GM23338 (cell line): ENCODE measurements at regions not wholly inside any gene's neighbourhood (a gene's known extent, or its start where the extent isn't known, plus 50 kb on each side); places are given as distances from the start of the nearest gene placed in this dataset.

Source experiments
- ATAC-seq: fragments of 200-7000 bp; cut with Tn5 transposase; 3 replicates; pipeline ENCODE4 v1.9.1; 2020
- DNase-seq: peaks from one replicate; pipeline ENCODE4 v3.0.0-alpha.2; 2015; ENCODE audit warnings: low spot score
- H2AFZ ChIP-seq: fragments of 200-600 bp; sonication (generic); 2 replicates; pipeline ENCODE4 v1.8.0; 2016; ENCODE audit warnings: antibody characterized with exemption, mild to moderate bottlenecking, moderate library complexity
- H3F3A ChIP-seq: fragments of 200-600 bp; sonication (generic); replicated peaks from 2 replicates; pipeline ENCODE4 v1.8.0; 2017; ENCODE audit warnings: antibody characterized with exemption, mixed run types, low read depth
- H3K27ac ChIP-seq: fragments of 200-600 bp; sonication (generic); 2 replicates; pipeline ENCODE4 v1.6.1; 2016; ENCODE audit warnings: low read depth
- H3K27me3 ChIP-seq: fragments of 200-600 bp; sonication (generic); 2 replicates; pipeline ENCODE4 v1.8.0; 2016; ENCODE audit warnings: mild to moderate bottlenecking, mixed run types, moderate library complexity; ENCODE audit not compliant: insufficient read depth
- H3K36me3 ChIP-seq: fragments of 200-600 bp; sonication (generic); 2 replicates; pipeline ENCODE4 v1.8.0; 2016; ENCODE audit warnings: mild to moderate bottlenecking; ENCODE audit not compliant: insufficient read depth
- H3K4me1 ChIP-seq: fragments of 200-600 bp; sonication (generic); 2 replicates; pipeline ENCODE4 v1.8.0; 2016; ENCODE audit warnings: mild to moderate bottlenecking, moderate library complexity; ENCODE audit not compliant: insufficient read depth
- H3K4me2 ChIP-seq: fragments of 200-600 bp; sonication (generic); 2 replicates; pipeline ENCODE4 v1.7.1; 2017; ENCODE audit warnings: mixed run types
- H3K4me3 ChIP-seq: fragments of 200-600 bp; sonication (generic); 2 replicates; pipeline ENCODE4 v1.6.1; 2016; ENCODE audit warnings: mixed run types
- H3K79me2 ChIP-seq: fragments of 200-600 bp; sonication (generic); replicated peaks from 2 replicates; pipeline ENCODE4 v1.8.0; 2017; ENCODE audit warnings: mild to moderate bottlenecking; ENCODE audit not compliant: insufficient read depth
- H3K9me2 ChIP-seq: fragments of 200-600 bp; sonication (generic); 2 replicates; pipeline ENCODE4 v1.8.0; 2017; ENCODE audit not compliant: insufficient read depth
- H4K20me1 ChIP-seq: fragments of 200-600 bp; sonication (generic); replicated peaks from 2 replicates; pipeline ENCODE4 v1.8.0; 2017; ENCODE audit warnings: mild to moderate bottlenecking; ENCODE audit not compliant: insufficient read depth
- H3K27ac Mint-ChIP-seq: 2 replicates; pipeline ENCODE4 v1.8.0; 2020; ENCODE audit warnings: inconsistent platforms, mild to moderate bottlenecking, moderate library complexity, mixed read lengths
- H3K27me3 Mint-ChIP-seq: 3 replicates; pipeline ENCODE4 v1.8.0; 2022; ENCODE audit warnings: low read depth, mild to moderate bottlenecking, moderate library complexity, mixed read lengths, inconsistent platforms; ENCODE audit not compliant: insufficient read depth, poor library complexity
- H3K36me3 Mint-ChIP-seq: 3 replicates; pipeline ENCODE4 v1.8.0; 2021; ENCODE audit warnings: low read depth, mild to moderate bottlenecking, inconsistent platforms, moderate library complexity, mixed read lengths
- H3K4me1 Mint-ChIP-seq: 3 replicates; pipeline ENCODE4 v1.8.0; 2020; ENCODE audit warnings: mild to moderate bottlenecking, inconsistent platforms, mixed read lengths
- H3K4me3 Mint-ChIP-seq: 3 replicates; pipeline ENCODE4 v1.8.0; 2021; ENCODE audit warnings: moderate library complexity, mild to moderate bottlenecking, inconsistent platforms, mixed read lengths
- H3K9me3 Mint-ChIP-seq: 3 replicates; pipeline ENCODE4 v1.8.0; 2020; ENCODE audit warnings: moderate library complexity, mild to moderate bottlenecking, inconsistent platforms, mixed read lengths
- CREB1 ChIP-seq: fragments of 250-450 bp; sonication (Bioruptor Pico); IDR thresholded peaks from 2 replicates; pipeline ENCODE4 v1.5.0; 2020; ENCODE audit warnings: low read depth, mild to moderate bottlenecking, moderate library complexity
- ETS1 ChIP-seq: IDR thresholded peaks from 2 replicates; pipeline ENCODE4 v1.6.1; 2016; ENCODE audit warnings: antibody characterized with exemption
- EZH2phosphoT487 ChIP-seq: fragments of 200-600 bp; sonication (generic); IDR thresholded peaks from one replicate; pipeline ENCODE4 v1.8.1; 2018; ENCODE audit warnings: antibody characterized with exemption; ENCODE audit not compliant: unreplicated experiment
- NANOG ChIP-seq: IDR thresholded peaks from 2 replicates; pipeline ENCODE4 v1.6.1; 2016; ENCODE audit warnings: antibody characterized with exemption, borderline replicate concordance
- POLR2AphosphoS5 ChIP-seq: IDR thresholded peaks from 2 replicates; pipeline ENCODE4 v1.6.1; 2016; ENCODE audit warnings: antibody characterized with exemption, low read depth
- STAT1 ChIP-seq: IDR thresholded peaks from one replicate; pipeline ENCODE4 v1.6.1; 2016; ENCODE audit warnings: antibody characterized with exemption; ENCODE audit not compliant: unreplicated experiment
- ZNF114 ChIP-seq: fragments of 250-450 bp; sonication (Bioruptor Pico); IDR thresholded peaks from 2 replicates; pipeline ENCODE4 v1.5.0; 2020; ENCODE audit warnings: mild to moderate bottlenecking, moderate library complexity
- TF ChIP-seq, protein P1 (sequence below): fragments of 250-450 bp; sonication (Bioruptor Pico); IDR thresholded peaks from 2 replicates; pipeline ENCODE4 v1.5.0; 2020; ENCODE audit warnings: mild to moderate bottlenecking, moderate library complexity
- TF ChIP-seq, protein P2 (sequence below), 2 experiments: fragments of 200-600 bp in 1 of 2; sonication (generic) in 1 of 2; conservative IDR thresholded peaks; 2 replicates each; pipeline versions ENCODE4 v1.5.1 to v1.6.1; 2016 to 2017; ENCODE audit warnings: antibody characterized with exemption in 2 of 2, low read depth in 2 of 2, mild to moderate bottlenecking in 2 of 2, moderate library complexity in 1 of 2

GRCh38 chr6:47414423-47415167 is 63.0 kb upstream of the CD2AP start:
- H3K27ac ChIP-seq = no peak overlapping the region

GRCh38 chr6:47416396-47417345 is 60.9 kb upstream of the CD2AP start:
- peaks cover 19% of the 10 kb centered on the region; the same call in 2 of the 3 replicates for H3K4me1 Mint-ChIP-seq
- TF ChIP-seq, protein P1, sequence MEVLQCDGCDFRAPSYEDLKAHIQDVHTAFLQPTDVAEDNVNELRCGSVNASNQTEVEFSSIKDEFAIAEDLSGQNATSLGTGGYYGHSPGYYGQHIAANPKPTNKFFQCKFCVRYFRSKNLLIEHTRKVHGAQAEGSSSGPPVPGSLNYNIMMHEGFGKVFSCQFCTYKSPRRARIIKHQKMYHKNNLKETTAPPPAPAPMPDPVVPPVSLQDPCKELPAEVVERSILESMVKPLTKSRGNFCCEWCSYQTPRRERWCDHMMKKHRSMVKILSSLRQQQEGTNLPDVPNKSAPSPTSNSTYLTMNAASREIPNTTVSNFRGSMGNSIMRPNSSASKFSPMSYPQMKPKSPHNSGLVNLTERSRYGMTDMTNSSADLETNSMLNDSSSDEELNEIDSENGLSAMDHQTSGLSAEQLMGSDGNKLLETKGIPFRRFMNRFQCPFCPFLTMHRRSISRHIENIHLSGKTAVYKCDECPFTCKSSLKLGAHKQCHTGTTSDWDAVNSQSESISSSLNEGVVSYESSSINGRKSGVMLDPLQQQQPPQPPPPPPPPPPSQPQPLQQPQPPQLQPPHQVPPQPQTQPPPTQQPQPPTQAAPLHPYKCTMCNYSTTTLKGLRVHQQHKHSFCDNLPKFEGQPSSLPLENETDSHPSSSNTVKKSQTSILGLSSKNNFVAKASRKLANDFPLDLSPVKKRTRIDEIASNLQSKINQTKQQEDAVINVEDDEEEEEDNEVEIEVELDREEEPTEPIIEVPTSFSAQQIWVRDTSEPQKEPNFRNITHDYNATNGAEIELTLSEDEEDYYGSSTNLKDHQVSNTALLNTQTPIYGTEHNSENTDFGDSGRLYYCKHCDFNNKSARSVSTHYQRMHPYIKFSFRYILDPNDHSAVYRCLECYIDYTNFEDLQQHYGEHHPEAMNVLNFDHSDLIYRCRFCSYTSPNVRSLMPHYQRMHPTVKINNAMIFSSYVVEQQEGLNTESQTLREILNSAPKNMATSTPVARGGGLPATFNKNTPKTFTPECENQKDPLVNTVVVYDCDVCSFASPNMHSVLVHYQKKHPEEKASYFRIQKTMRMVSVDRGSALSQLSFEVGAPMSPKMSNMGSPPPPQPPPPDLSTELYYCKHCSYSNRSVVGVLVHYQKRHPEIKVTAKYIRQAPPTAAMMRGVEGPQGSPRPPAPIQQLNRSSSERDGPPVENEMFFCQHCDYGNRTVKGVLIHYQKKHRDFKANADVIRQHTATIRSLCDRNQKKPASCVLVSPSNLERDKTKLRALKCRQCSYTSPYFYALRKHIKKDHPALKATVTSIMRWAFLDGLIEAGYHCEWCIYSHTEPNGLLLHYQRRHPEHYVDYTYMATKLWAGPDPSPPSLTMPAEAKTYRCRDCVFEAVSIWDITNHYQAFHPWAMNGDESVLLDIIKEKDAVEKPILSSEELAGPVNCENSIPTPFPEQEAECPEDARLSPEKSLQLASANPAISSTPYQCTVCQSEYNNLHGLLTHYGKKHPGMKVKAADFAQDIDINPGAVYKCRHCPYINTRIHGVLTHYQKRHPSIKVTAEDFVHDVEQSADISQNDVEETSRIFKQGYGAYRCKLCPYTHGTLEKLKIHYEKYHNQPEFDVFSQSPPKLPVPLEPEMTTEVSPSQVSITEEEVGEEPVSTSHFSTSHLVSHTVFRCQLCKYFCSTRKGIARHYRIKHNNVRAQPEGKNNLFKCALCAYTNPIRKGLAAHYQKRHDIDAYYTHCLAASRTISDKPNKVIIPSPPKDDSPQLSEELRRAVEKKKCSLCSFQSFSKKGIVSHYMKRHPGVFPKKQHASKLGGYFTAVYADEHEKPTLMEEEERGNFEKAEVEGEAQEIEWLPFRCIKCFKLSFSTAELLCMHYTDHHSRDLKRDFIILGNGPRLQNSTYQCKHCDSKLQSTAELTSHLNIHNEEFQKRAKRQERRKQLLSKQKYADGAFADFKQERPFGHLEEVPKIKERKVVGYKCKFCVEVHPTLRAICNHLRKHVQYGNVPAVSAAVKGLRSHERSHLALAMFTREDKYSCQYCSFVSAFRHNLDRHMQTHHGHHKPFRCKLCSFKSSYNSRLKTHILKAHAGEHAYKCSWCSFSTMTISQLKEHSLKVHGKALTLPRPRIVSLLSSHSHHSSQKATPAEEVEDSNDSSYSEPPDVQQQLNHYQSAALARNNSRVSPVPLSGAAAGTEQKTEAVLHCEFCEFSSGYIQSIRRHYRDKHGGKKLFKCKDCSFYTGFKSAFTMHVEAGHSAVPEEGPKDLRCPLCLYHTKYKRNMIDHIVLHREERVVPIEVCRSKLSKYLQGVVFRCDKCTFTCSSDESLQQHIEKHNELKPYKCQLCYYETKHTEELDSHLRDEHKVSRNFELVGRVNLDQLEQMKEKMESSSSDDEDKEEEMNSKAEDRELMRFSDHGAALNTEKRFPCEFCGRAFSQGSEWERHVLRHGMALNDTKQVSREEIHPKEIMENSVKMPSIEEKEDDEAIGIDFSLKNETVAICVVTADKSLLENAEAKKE (CRISPR knock-in tag) = no peak
- TF ChIP-seq ETS1 (no peak), EZH2phosphoT487 (no peak), STAT1 (no peak), CREB1 (CRISPR knock-in tag) (no peak), NANOG (no peak)

More at GRCh38 chr6:47414423-47415167, 63.0 kb upstream of the CD2AP start:
- Histone ChIP-seq H4K20me1 (no peaks in the 10 kb centered on the region), H3K4me1 (no peaks in the 10 kb centered on the region), H3K36me3 (no peaks in the 10 kb centered on the region), H3K4me2 (no peak overlapping the region), H3K27me3 (no peaks in the 10 kb centered on the region), H3K79me2 (no peaks in the 10 kb centered on the region), H3K9me2 (no peaks in the 10 kb centered on the region; the same call in 1 of the 2 replicates), H3F3A (no peaks in the 10 kb centered on the region), H2AFZ (peak overlapping the region; percentile 30; the same call in 1 of the 2 replicates), H3K4me3 (no peak overlapping the region)
- Mint-ChIP-seq H3K9me3 (no peaks in the 10 kb centered on the region), H3K4me3 (no peak overlapping the region), H3K4me1 (peaks cover 19% of the 10 kb centered on the region; the same call in 2 of the 3 replicates), H3K27me3 (peaks cover under 1% of the 10 kb centered on the region), H3K27ac (no peak overlapping the region), H3K36me3 (no peaks in the 10 kb centered on the region)
- ATAC-seq (no peak), DNase-seq (peak; percentile 15)
- TF ChIP-seq ZNF114 (CRISPR knock-in tag) (no peak), POLR2AphosphoS5 (no peak), NANOG (no peak), CREB1 (CRISPR knock-in tag) (no peak)
- TF ChIP-seq, protein P2, sequence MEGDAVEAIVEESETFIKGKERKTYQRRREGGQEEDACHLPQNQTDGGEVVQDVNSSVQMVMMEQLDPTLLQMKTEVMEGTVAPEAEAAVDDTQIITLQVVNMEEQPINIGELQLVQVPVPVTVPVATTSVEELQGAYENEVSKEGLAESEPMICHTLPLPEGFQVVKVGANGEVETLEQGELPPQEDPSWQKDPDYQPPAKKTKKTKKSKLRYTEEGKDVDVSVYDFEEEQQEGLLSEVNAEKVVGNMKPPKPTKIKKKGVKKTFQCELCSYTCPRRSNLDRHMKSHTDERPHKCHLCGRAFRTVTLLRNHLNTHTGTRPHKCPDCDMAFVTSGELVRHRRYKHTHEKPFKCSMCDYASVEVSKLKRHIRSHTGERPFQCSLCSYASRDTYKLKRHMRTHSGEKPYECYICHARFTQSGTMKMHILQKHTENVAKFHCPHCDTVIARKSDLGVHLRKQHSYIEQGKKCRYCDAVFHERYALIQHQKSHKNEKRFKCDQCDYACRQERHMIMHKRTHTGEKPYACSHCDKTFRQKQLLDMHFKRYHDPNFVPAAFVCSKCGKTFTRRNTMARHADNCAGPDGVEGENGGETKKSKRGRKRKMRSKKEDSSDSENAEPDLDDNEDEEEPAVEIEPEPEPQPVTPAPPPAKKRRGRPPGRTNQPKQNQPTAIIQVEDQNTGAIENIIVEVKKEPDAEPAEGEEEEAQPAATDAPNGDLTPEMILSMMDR (conservative IDR thresholded peaks at IDR 0.05; ENCODE audit: low read depth in 2 of 2) = no peak

More at GRCh38 chr6:47416396-47417345, 60.9 kb upstream of the CD2AP start:
- Histone ChIP-seq H4K20me1 (no peaks in the 10 kb centered on the region), H3F3A (no peaks in the 10 kb centered on the region), H3K27ac (no peak overlapping the region), H3K79me2 (no peaks in the 10 kb centered on the region), H3K36me3 (no peaks in the 10 kb centered on the region), H3K4me1 (no peaks in the 10 kb centered on the region), H2AFZ (no peak overlapping the region), H3K4me2 (no peak overlapping the region), H3K9me2 (no peaks in the 10 kb centered on the region; the same call in 1 of the 2 replicates), H3K27me3 (no peaks in the 10 kb centered on the region), H3K4me3 (no peak overlapping the region)
- DNase-seq (no peak), ATAC-seq (no peak)
- Mint-ChIP-seq H3K27me3 (peaks cover 2% of the 10 kb centered on the region), H3K9me3 (no peaks in the 10 kb centered on the region), H3K4me3 (no peak overlapping the region), H3K27ac (no peak overlapping the region), H3K36me3 (no peaks in the 10 kb centered on the region)
